Ishikawa (cell line): ENCODE measurements at regions not wholly inside any gene's neighbourhood (a gene's known extent, or its start where the extent isn't known, plus 50 kb on each side); places are given as distances from the start of the nearest gene placed in this dataset.

ENCODE experiments used
- CEBPB ChIP-seq: IDR thresholded peaks from 2 replicates; pipeline ENCODE4 v1.6.1; 2012
- CREB1 ChIP-seq: IDR thresholded peaks from 2 replicates; pipeline ENCODE4 v1.6.1; 2012; ENCODE audit warnings: low read depth
- EGR1 ChIP-seq: IDR thresholded peaks from 2 replicates; pipeline ENCODE4 v1.6.1; 2012
- EP300 ChIP-seq: IDR thresholded peaks from 2 replicates; pipeline ENCODE4 v1.6.1; 2012; ENCODE audit warnings: borderline replicate concordance
- FOXM1 ChIP-seq: IDR thresholded peaks from 2 replicates; pipeline ENCODE4 v1.6.1; 2012; ENCODE audit warnings: low read depth, borderline replicate concordance
- NFIC ChIP-seq: IDR thresholded peaks from 2 replicates; pipeline ENCODE4 v1.6.1; 2012
- RAD21 ChIP-seq: IDR thresholded peaks from 2 replicates; pipeline ENCODE4 v1.6.1; 2012; ENCODE audit warnings: low read depth
- REST ChIP-seq: IDR thresholded peaks from 2 replicates; pipeline ENCODE4 v1.6.1; 2012; ENCODE audit warnings: low read depth, mild to moderate bottlenecking
- TAF1 ChIP-seq: IDR thresholded peaks from 2 replicates; pipeline ENCODE4 v1.6.1; 2012; ENCODE audit warnings: low read depth, mild to moderate bottlenecking
- TCF12 ChIP-seq: IDR thresholded peaks from 2 replicates; pipeline ENCODE4 v1.6.1; 2012; ENCODE audit warnings: low read depth
- TEAD4 ChIP-seq: IDR thresholded peaks from 2 replicates; pipeline ENCODE4 v1.6.1; 2012
- YY1 ChIP-seq: IDR thresholded peaks from 2 replicates; pipeline ENCODE4 v1.6.1; 2012; ENCODE audit warnings: low read depth
- ZBTB7A ChIP-seq: IDR thresholded peaks from 2 replicates; pipeline ENCODE4 v1.6.1; 2012; ENCODE audit warnings: low read depth
- TF ChIP-seq, protein P1 (sequence below): IDR thresholded peaks from 2 replicates; pipeline ENCODE4 v1.6.1; 2012
- TF ChIP-seq, protein P2 (sequence below): IDR thresholded peaks from 2 replicates; pipeline ENCODE4 v1.6.1; 2012

GRCh38 chr5:119897537-119898370 is 268.4 kb downstream of the FAM170A start:
- TF ChIP-seq, protein P1, sequence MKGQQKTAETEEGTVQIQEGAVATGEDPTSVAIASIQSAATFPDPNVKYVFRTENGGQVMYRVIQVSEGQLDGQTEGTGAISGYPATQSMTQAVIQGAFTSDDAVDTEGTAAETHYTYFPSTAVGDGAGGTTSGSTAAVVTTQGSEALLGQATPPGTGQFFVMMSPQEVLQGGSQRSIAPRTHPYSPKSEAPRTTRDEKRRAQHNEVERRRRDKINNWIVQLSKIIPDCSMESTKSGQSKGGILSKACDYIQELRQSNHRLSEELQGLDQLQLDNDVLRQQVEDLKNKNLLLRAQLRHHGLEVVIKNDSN = no peak
- TF ChIP-seq NFIC (no peak), CEBPB (no peak), REST (no peak), YY1 (no peak), RAD21 (no peak), EP300 (no peak)
- TF ChIP-seq, protein P2, sequence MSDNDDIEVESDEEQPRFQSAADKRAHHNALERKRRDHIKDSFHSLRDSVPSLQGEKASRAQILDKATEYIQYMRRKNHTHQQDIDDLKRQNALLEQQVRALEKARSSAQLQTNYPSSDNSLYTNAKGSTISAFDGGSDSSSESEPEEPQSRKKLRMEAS = no peak

GRCh38 chr5:119899981-119900380 is 270.6 kb downstream of the FAM170A start:
- TF ChIP-seq TEAD4 = no peak
- no peak for TF ChIP-seq YY1
- TF ChIP-seq RAD21 = no peak
- TF ChIP-seq REST = no peak
- TF ChIP-seq, protein P2 = no peak
- no peak for TF ChIP-seq ZBTB7A
- no peak for TF ChIP-seq NFIC

DNA sequence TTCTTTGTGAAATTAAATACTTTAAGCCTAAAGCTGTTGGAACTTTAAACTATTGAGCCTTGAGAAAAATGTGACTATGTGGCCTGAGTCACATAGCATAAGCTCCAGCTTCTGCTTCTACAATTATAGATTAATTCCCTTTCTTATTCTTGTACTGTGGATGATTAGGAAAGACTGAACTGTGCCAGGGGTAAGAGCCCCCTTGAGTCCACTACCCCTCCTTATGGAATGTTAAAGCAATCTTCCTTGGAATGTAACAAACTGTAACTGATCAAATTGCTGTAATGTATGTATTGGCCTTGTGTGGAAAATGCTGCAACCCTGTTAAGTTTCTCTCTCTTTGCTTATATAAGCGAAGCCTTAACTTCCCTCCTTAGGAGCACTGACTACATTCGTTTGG is 273.2 kb downstream of the FAM170A start:
- TF ChIP-seq EP300 = no peak
- TF ChIP-seq TEAD4 = no peak
- no peak for TF ChIP-seq FOXM1
- TF ChIP-seq TCF12 = no peak
- TF ChIP-seq REST = no peak
- TF ChIP-seq, protein P1 = no peak
- no peak for TF ChIP-seq ZBTB7A
- TF ChIP-seq, protein P2 = no peak
- TF ChIP-seq CEBPB = no peak
- no peak for TF ChIP-seq EGR1
- no peak for TF ChIP-seq CREB1
- TF ChIP-seq NFIC = no peak

- TF ChIP-seq TEAD4 (no peak), YY1 (no peak), REST (no peak), TAF1 (no peak), ZBTB7A (no peak), NFIC (no peak), EGR1 (no peak), CEBPB (no peak), TCF12 (no peak), EP300 (no peak), FOXM1 (no peak), RAD21 (no peak), CREB1 (no peak)
- TF ChIP-seq, protein P1 = no peak
- TF ChIP-seq, protein P2 = no peak
Measured at GRCh38 chr5:119913425-119913824, 284.1 kb downstream of the FAM170A start.
